Fibroblast of mammary gland (primary cell): ENCODE measurements at regions not wholly inside any gene's neighbourhood (a gene's known extent, or its start where the extent isn't known, plus 50 kb on each side); places are given as distances from the start of the nearest gene placed in this dataset.

Source experiments
- DNase-seq: peaks from one replicate; pipeline ENCODE4 v3.0.0-alpha.2; 2010; ENCODE audit warnings: low read depth
- H3K4me3 ChIP-seq: 2 replicates; pipeline ENCODE4 v1.5.1; 2011; ENCODE audit warnings: low read depth, mild to moderate bottlenecking, low read length, moderate library complexity; ENCODE audit not compliant: control insufficient read depth
- TF ChIP-seq, protein P1 (sequence below): conservative IDR thresholded peaks from 2 replicates; pipeline ENCODE4 v1.5.1; 2011; ENCODE audit warnings: low read depth, low read length, inconsistent platforms; ENCODE audit not compliant: control insufficient read depth, insufficient read depth

- no peak for DNase-seq
- no peak overlapping the region for H3K4me3 ChIP-seq
- TF ChIP-seq, protein P1, sequence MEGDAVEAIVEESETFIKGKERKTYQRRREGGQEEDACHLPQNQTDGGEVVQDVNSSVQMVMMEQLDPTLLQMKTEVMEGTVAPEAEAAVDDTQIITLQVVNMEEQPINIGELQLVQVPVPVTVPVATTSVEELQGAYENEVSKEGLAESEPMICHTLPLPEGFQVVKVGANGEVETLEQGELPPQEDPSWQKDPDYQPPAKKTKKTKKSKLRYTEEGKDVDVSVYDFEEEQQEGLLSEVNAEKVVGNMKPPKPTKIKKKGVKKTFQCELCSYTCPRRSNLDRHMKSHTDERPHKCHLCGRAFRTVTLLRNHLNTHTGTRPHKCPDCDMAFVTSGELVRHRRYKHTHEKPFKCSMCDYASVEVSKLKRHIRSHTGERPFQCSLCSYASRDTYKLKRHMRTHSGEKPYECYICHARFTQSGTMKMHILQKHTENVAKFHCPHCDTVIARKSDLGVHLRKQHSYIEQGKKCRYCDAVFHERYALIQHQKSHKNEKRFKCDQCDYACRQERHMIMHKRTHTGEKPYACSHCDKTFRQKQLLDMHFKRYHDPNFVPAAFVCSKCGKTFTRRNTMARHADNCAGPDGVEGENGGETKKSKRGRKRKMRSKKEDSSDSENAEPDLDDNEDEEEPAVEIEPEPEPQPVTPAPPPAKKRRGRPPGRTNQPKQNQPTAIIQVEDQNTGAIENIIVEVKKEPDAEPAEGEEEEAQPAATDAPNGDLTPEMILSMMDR = no peak
Observed at GRCh38 chr3:55349851-55350250, 137.3 kb downstream of the WNT5A start.

DNA sequence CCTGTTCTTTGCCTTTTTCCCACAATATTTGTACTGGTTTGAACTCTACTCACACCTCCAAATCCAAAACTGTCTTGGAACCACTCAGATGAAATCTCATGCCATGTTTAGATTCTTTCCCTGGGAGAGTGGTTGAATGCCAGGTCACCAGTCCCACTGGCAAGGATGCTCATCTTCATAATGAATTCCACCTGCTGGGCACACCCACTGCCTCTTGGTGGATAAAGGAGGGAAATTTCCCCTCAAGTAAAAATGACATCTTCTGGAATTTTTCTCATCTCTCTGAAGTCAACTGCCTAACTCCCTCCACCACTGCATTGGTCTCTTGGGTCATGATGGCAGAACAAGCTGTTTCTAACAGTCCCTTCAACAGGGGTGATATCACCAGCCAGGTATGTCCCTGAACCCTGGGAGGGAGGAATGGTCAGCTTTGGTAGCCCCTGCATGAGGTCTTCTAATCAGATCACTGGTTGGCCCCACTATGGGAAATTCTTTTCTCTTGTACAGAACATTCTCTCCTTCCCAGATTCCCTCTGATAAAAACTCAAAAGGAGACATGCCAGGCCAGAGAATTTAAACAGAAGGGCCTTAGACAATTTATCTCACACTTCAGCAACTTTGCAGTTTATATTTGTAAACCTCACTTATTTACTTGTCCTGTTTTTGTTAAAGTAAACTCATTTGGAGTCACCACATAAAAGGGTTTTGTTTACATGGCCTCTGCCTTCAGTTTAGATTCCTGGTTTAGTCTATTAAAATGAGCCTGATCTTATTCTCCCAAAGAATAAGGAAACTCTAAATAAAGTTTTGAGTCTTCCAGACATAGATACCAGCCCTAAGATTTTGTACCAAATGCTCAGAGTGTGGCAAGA lies 143.4 kb downstream of the WNT5A start:
- DNase-seq = peak; percentile 24
- H3K4me3 ChIP-seq = no peak overlapping the region

DNA sequence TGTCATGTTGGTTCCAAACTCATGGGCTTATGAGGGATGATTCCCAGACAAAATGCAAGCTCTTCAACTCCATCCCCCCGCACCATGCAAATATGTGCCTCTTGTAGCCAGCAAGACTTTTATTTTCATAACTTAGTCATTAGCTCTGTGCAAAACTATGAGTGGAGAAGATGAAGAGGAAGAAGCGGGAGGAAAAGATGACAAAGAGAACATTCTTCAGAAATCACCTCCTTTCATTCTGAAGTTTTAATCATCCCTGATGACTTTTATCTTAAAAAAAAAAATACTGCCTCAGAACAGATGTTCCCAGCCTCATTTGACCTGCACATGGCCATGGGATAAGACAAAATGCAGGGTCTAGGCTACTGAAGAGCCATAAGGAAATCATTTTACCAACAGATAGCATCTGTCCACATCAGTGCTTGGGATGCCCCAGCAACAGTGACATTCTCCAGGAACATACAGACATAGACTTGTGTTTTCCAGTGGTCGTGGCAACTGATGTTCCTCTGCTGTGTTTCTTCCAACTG lies 145.5 kb downstream of the WNT5A start:
- TF ChIP-seq, protein P1 = no peak
- no peak overlapping the region for H3K4me3 ChIP-seq
- peak; percentile 36 for DNase-seq

More for the DNA sequence above, 143.4 kb downstream of the WNT5A start:
- TF ChIP-seq, protein P1 = no peak

- DNase-seq = no peak
- H3K4me3 ChIP-seq = no peak overlapping the region
- TF ChIP-seq, protein P1 = no peak
Observed at GRCh38 chr3:55339819-55340218, 147.3 kb downstream of the WNT5A start.

DNA sequence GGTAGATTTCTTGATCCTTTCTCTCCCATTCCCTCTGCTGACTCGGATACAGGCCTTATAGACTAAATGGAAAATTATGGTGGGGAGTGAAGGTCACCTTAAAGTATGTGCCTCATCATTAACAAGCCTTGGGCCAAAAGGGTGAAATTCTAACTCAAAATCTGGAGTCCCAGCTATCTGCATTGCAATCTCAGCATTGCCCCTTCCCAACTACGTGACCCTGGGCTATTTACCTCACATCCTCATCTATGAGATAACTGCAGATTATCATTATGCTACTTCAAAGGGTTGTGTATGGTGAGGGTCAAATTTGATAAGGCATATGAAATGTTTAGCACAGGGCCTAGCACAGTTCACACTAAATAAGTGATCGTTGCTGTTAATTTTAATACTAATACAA lies 147.7 kb downstream of the WNT5A start:
- H3K4me3 ChIP-seq = no peak overlapping the region
- DNase-seq = no peak
- TF ChIP-seq, protein P1 = no peak

GRCh38 chr3:55337641-55338180 lies 149.4 kb downstream of the WNT5A start:
- TF ChIP-seq, protein P1 = no peak
- no peak for DNase-seq
- H3K4me3 ChIP-seq = no peak overlapping the region
